ENCODE measurements at regions not wholly inside any gene's neighbourhood (a gene's known extent, or its start where the extent isn't known, plus 50 kb on each side); places are given as distances from the start of the nearest gene placed in this dataset.
"Not testable (repeated sequence)": the region's sequence is repeated elsewhere in the genome, so short reads cannot be mapped to it uniquely, and the experiment has no call there.

DNA sequence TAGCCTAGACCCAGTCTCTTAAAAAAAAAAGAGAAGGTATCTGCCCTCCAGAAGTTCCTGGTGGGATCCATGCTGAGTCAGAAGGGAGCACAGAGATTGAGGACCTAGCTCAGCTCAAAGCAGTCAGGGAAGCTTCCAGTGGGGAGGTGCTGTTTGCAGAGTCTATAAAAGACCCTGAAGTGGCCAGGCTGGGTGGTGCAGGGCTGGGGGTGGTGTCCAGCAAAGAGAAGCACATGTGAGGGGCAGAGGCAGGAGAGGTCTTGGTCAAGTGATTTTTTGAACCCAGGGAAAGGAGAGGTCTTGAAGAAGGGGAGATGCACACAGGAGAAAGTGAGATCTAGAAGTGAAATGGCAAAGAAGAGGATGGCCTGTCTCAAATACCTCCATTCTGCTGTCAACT lies 130.4 kb upstream of the PODXL start:
- Histone ChIP-seq H3K27ac (ENCODE audit: low read length) (no peak overlapping the region), H3K9me3 (ENCODE audit: insufficient read depth, low read length, severe bottlenecking) (no peaks in the 10 kb centered on the region), H3K36me3 (ENCODE audit: insufficient read depth, low read length) (no peaks in the 10 kb centered on the region), H3K79me2 (ENCODE audit: insufficient read depth, low read length) (no peaks in the 10 kb centered on the region), H3K4me1 (ENCODE audit: insufficient read depth, low read length) (no peaks in the 10 kb centered on the region), H3K9ac (ENCODE audit: low read depth, low read length) (no peak overlapping the region), H3K4me3 (ENCODE audit: low read depth in 1 of 2, low read length in 2 of 2) (no peak overlapping the region), H3K4me2 (ENCODE audit: insufficient read depth, low read length) (no peak overlapping the region), H3K27me3 (ENCODE audit: insufficient read depth, low read length, poor library complexity) (peaks cover 8% of the 10 kb centered on the region), H4K20me1 (ENCODE audit: insufficient read depth, low read length) (peaks cover 4% of the 10 kb centered on the region; the same call in 1 of the 2 replicates), H2AFZ (ENCODE audit: low read depth, low read length) (no peak overlapping the region)
- DNase-seq (no peak), ATAC-seq (ENCODE audit: insufficient read depth, low read depth) (no peak)
- TF ChIP-seq EZH2 (IDR thresholded peaks at IDR 0.05; ENCODE audit: borderline replicate concordance, low read depth, low read length, severe bottlenecking) (no peak), CTCF (IDR thresholded peaks at IDR 0.05; ENCODE audit: borderline replicate concordance, extremely low read depth, low read length, poor library complexity, severe bottlenecking) (no peak)

GRCh38 chr7:131683536-131684125 lies 127.2 kb upstream of the PODXL start:
- DNase-seq (no peak), ATAC-seq (ENCODE audit: insufficient read depth, low read depth) (no peak)
- no peaks in the 10 kb centered on the region for H3K4me1 ChIP-seq (ENCODE audit: insufficient read depth, low read length)
- no peak overlapping the region for H2AFZ ChIP-seq (ENCODE audit: low read depth, low read length)
- no peaks in the 10 kb centered on the region for H4K20me1 ChIP-seq (ENCODE audit: insufficient read depth, low read length)
- H3K79me2 ChIP-seq (ENCODE audit: insufficient read depth, low read length) = no peaks in the 10 kb centered on the region
- H3K27me3 ChIP-seq (ENCODE audit: insufficient read depth, low read length, poor library complexity) = peaks cover 8% of the 10 kb centered on the region
- no peak overlapping the region for H3K4me2 ChIP-seq (ENCODE audit: insufficient read depth, low read length)
- H3K4me3 ChIP-seq (ENCODE audit: low read depth in 1 of 2, low read length in 2 of 2) = no peak overlapping the region
- TF ChIP-seq EZH2 (IDR thresholded peaks at IDR 0.05; ENCODE audit: borderline replicate concordance, low read depth, low read length, severe bottlenecking) = no peak
- no peak for TF ChIP-seq CTCF (IDR thresholded peaks at IDR 0.05; ENCODE audit: borderline replicate concordance, extremely low read depth, low read length, poor library complexity, severe bottlenecking)
- H3K36me3 ChIP-seq (ENCODE audit: insufficient read depth, low read length) = no peaks in the 10 kb centered on the region
- H3K27ac ChIP-seq (ENCODE audit: low read length) = no peak overlapping the region
- no peaks in the 10 kb centered on the region for H3K9me3 ChIP-seq (ENCODE audit: insufficient read depth, low read length, severe bottlenecking)
- H3K9ac ChIP-seq (ENCODE audit: low read depth, low read length) = no peak overlapping the region

DNA sequence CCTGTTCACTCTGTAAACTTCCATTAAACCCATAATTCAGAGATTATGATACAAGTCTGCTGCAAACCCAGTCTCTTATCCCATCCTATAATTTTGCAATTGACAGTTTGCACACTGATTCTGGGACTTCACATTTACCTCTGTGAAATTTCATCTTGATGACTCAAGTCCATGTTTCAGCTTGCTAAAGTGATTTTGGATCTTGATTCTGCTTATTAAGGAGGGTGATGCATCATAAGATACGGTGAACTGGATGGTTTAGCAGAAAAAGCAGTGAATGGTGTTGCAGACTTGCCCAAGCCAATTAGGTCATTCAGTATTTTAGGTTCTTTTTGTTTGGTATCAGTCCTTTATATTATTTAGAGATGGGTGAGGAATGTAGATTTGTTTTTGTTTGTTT lies 125.5 kb upstream of the PODXL start:
- ATAC-seq (ENCODE audit: insufficient read depth, low read depth) = no peak
- Histone ChIP-seq H4K20me1 (ENCODE audit: insufficient read depth, low read length) (no peaks in the 10 kb centered on the region), H2AFZ (ENCODE audit: low read depth, low read length) (no peak overlapping the region), H3K27me3 (ENCODE audit: insufficient read depth, low read length, poor library complexity) (peaks cover 8% of the 10 kb centered on the region), H3K9me3 (ENCODE audit: insufficient read depth, low read length, severe bottlenecking) (no peaks in the 10 kb centered on the region), H3K4me1 (ENCODE audit: insufficient read depth, low read length) (no peaks in the 10 kb centered on the region), H3K27ac (ENCODE audit: low read length) (no peak overlapping the region), H3K9ac (ENCODE audit: low read depth, low read length) (no peak overlapping the region), H3K36me3 (ENCODE audit: insufficient read depth, low read length) (no peaks in the 10 kb centered on the region), H3K4me3 (ENCODE audit: low read depth in 1 of 2, low read length in 2 of 2) (no peak overlapping the region), H3K79me2 (ENCODE audit: insufficient read depth, low read length) (no peaks in the 10 kb centered on the region), H3K4me2 (ENCODE audit: insufficient read depth, low read length) (no peak overlapping the region)
- TF ChIP-seq CTCF (IDR thresholded peaks at IDR 0.05; ENCODE audit: borderline replicate concordance, extremely low read depth, low read length, poor library complexity, severe bottlenecking) (no peak), EZH2 (IDR thresholded peaks at IDR 0.05; ENCODE audit: borderline replicate concordance, low read depth, low read length, severe bottlenecking) (no peak)
- DNase-seq = no peak

DNA sequence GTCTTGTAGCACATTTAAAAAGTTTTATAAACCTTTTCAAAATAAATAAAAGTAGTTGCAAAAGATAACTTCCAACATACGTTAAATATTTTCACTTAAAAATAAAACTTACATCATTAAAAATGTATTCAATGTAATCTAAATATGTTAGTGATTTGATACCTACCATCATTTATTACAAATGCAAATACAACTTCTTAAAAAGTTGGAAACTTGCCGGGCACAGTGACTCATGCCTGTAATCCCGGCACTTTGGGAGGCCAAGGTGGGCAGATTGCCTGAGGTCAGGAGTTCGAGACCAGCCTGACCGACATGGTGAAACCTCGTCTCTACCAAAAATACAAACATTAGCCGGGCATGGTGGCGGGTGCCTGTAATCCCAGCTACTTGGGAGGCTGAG lies 122.6 kb upstream of the PODXL start:
- H3K27me3 ChIP-seq (ENCODE audit: insufficient read depth, low read length, poor library complexity) = peaks cover 11% of the 10 kb centered on the region
- not testable (repeated sequence) for H3K36me3 ChIP-seq (ENCODE audit: insufficient read depth, low read length); H3K4me3 ChIP-seq (ENCODE audit: low read depth in 1 of 2, low read length in 2 of 2); H3K9me3 ChIP-seq (ENCODE audit: insufficient read depth, low read length, severe bottlenecking); H3K79me2 ChIP-seq (ENCODE audit: insufficient read depth, low read length); DNase-seq; H3K27ac ChIP-seq (ENCODE audit: low read length); H2AFZ ChIP-seq (ENCODE audit: low read depth, low read length); H3K9ac ChIP-seq (ENCODE audit: low read depth, low read length); ATAC-seq (ENCODE audit: insufficient read depth, low read depth); H4K20me1 ChIP-seq (ENCODE audit: insufficient read depth, low read length); H3K4me2 ChIP-seq (ENCODE audit: insufficient read depth, low read length); H3K4me1 ChIP-seq (ENCODE audit: insufficient read depth, low read length)

GRCh38 chr7:131676850-131677249 lies 120.4 kb upstream of the PODXL start:
- H4K20me1 ChIP-seq (ENCODE audit: insufficient read depth, low read length); H3K36me3 ChIP-seq (ENCODE audit: insufficient read depth, low read length); H3K79me2 ChIP-seq (ENCODE audit: insufficient read depth, low read length); H3K4me1 ChIP-seq (ENCODE audit: insufficient read depth, low read length); H3K4me3 ChIP-seq (ENCODE audit: low read depth in 1 of 2, low read length in 2 of 2); H3K9ac ChIP-seq (ENCODE audit: low read depth, low read length); ATAC-seq (ENCODE audit: insufficient read depth, low read depth); H2AFZ ChIP-seq (ENCODE audit: low read depth, low read length); H3K27me3 ChIP-seq (ENCODE audit: insufficient read depth, low read length, poor library complexity); DNase-seq; H3K4me2 ChIP-seq (ENCODE audit: insufficient read depth, low read length); H3K9me3 ChIP-seq (ENCODE audit: insufficient read depth, low read length, severe bottlenecking); H3K27ac ChIP-seq (ENCODE audit: low read length): not testable (repeated sequence)
